ENCODE measurements at regions not wholly inside any gene's neighbourhood (a gene's known extent, or its start where the extent isn't known, plus 50 kb on each side); places are given as distances from the start of the nearest gene placed in this dataset.

DNA sequence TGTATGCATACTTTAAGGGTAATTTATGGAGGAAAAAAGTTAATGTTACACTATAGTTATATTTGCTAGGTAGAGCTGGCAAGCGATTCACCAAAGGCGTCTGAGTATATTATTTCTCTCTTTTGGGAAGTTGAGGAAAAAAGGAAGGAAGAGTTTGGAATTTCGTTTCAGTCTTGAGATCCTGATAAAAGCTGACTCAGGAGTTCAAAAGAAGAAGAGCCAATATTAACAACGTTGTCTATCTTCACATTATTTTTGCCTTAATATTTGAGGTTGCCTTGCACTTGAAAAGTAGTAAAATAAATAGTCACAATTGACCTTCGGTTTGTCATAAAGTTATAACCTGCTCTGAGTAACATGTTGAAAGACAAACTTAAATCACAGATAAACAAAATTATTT lies 888.6 kb downstream of the KCNJ2 start:
- H2AK9ac ChIP-seq (replicated peaks; ENCODE audit: low read depth, low read length, poor library complexity), result no peak overlapping the region
- no peak overlapping the region for H3K27ac ChIP-seq (ENCODE audit: insufficient read depth, low read length)
- H2AK5ac ChIP-seq (ENCODE audit: low read depth, low read length), result no peak overlapping the region
- no peak overlapping the region for H2BK120ac ChIP-seq (ENCODE audit: low read depth, low read length)
- no peak overlapping the region for H3K23ac ChIP-seq (ENCODE audit: low read depth, low read length)
- ATAC-seq (ENCODE audit: low read depth) (no peak), DNase-seq (no peak)
- no peak overlapping the region for H2BK5ac ChIP-seq (ENCODE audit: low read depth, low read length, poor library complexity, severe bottlenecking)
- no CpG with 5 or more reads among the region's 5 CpGs for WGBS, 2 experiments (ENCODE audit: extremely low coverage in 2 of 2, insufficient read length in 1 of 2)
- dilution Hi-C loops (cut with HindIII; ENCODE audit: low sequenced_read_pairs, unreplicated experiment) (no loop called here), in situ Hi-C loops (cut with MboI; ENCODE audit: low sequenced_read_pairs) (no loop called here), intact Hi-C loops (cut with micrococcal nuclease) (no loop called here)
- H4K20me1 ChIP-seq (ENCODE audit: insufficient read depth, low read length), result no peaks in the 10 kb centered on the region
- H2BK15ac ChIP-seq (ENCODE audit: low read depth, low read length), result no peak overlapping the region
- no peak overlapping the region for H4K91ac ChIP-seq (ENCODE audit: insufficient read depth, low read depth, low read length)
- no peak overlapping the region for H2BK20ac ChIP-seq (ENCODE audit: low read depth, low read length)
- peak; percentile 74 for TF ChIP-seq MAFK (IDR thresholded peaks at IDR 0.05; ENCODE audit: low read depth, low read length)
- TF ChIP-seq CHD1 (IDR thresholded peaks at IDR 0.05; ENCODE audit: low read depth, low read length), result no peak
- no peak overlapping the region for H3K14ac ChIP-seq (replicated peaks; ENCODE audit: low read depth, low read length)
- H3K4me1 ChIP-seq (ENCODE audit: control insufficient read depth, insufficient read depth, low read length), result no peaks in the 10 kb centered on the region
- H3K9me1 ChIP-seq (ENCODE audit: insufficient read depth, low read length), result no peaks in the 10 kb centered on the region
- no peak overlapping the region for H4K5ac ChIP-seq (ENCODE audit: low read depth, low read length)
- ChIA-PET POLR2A (ENCODE audit: unreplicated experiment) (no interaction called here), CTCF (no interaction called here)
- H2AFZ ChIP-seq (replicated peaks; ENCODE audit: low read length, poor library complexity), result no peak overlapping the region
- no TSS peak for BruUV-seq (replicated peaks)
- no peaks in the 10 kb centered on the region for H3K9me3 ChIP-seq (ENCODE audit: control insufficient read depth, insufficient read depth, low read length)
- no peaks in the 10 kb centered on the region for H3K79me1 ChIP-seq (ENCODE audit: low read depth in 1 of 2, low read length in 2 of 2)
- no peaks in the 10 kb centered on the region for H3K27me3 ChIP-seq (ENCODE audit: control insufficient read depth, insufficient read depth, low read length)
- H3K56ac ChIP-seq (ENCODE audit: extremely low read depth, insufficient read depth, low read length), result no peak overlapping the region
- H3K9ac ChIP-seq (ENCODE audit: low read depth, low read length), result no peak overlapping the region
- no peak overlapping the region for H3K4me3 ChIP-seq (ENCODE audit: insufficient read depth, low read depth, low read length)
- H3K4ac ChIP-seq (ENCODE audit: low read depth, low read length), result no peak overlapping the region
- no peak overlapping the region for H3K18ac ChIP-seq (ENCODE audit: low read depth, low read length)
- no peak overlapping the region for H4K8ac ChIP-seq (ENCODE audit: low read depth in 2 of 2, low read length in 2 of 2)
- H3K36me3 ChIP-seq (ENCODE audit: control insufficient read depth, insufficient read depth, low read length), result no peaks in the 10 kb centered on the region
- no peak overlapping the region for H3K4me2 ChIP-seq (ENCODE audit: low read depth, low read length)

Data from IMR-90 (cell line).